Loucy (cell line): ENCODE measurements at regions not wholly inside any gene's neighbourhood (a gene's known extent, or its start where the extent isn't known, plus 50 kb on each side); places are given as distances from the start of the nearest gene placed in this dataset.

Experiments
- H2AFZ ChIP-seq: fragments of 200-600 bp; sonication (generic); 2 replicates; pipeline ENCODE4 v1.6.0; 2016; ENCODE audit warnings: antibody characterized with exemption, mild to moderate bottlenecking, low read length, moderate library complexity
- H3F3A ChIP-seq: fragments of 200-600 bp; 2 replicates; pipeline ENCODE4 v1.6.0; 2016; ENCODE audit warnings: antibody characterized with exemption, low read depth, mild to moderate bottlenecking
- H3K27me3 ChIP-seq: fragments of 200-600 bp; sonication (generic); 2 replicates; pipeline ENCODE4 v1.6.1; 2014; ENCODE audit warnings: low read length, mild to moderate bottlenecking; ENCODE audit not compliant: insufficient read depth, poor library complexity, severe bottlenecking
- H3K36me3 ChIP-seq: fragments of 200-600 bp; sonication (generic); 2 replicates; pipeline ENCODE4 v1.6.1; 2016; ENCODE audit warnings: low read length; ENCODE audit not compliant: insufficient read depth
- H3K4me1 ChIP-seq: fragments of 200-600 bp; sonication (generic); 2 replicates; pipeline ENCODE4 v1.5.1; 2014; ENCODE audit warnings: low read length, mild to moderate bottlenecking; ENCODE audit not compliant: insufficient read depth, poor library complexity, severe bottlenecking
- H3K4me2 ChIP-seq: fragments of 200-600 bp; sonication (generic); 2 replicates; pipeline ENCODE4 v1.6.0; 2014; ENCODE audit warnings: antibody characterized with exemption, low read length, low read depth, mild to moderate bottlenecking; ENCODE audit not compliant: poor library complexity, severe bottlenecking
- H3K4me3 ChIP-seq: fragments of 200-600 bp; sonication (generic); 2 replicates; pipeline ENCODE4 v1.5.1; 2014; ENCODE audit warnings: low read length, mild to moderate bottlenecking, mixed read lengths; ENCODE audit not compliant: poor library complexity, severe bottlenecking
- H3K79me2 ChIP-seq: fragments of 200-600 bp; sonication (generic); 2 replicates; pipeline ENCODE4 v1.6.1; 2014; ENCODE audit warnings: low read length; ENCODE audit not compliant: insufficient read depth
- H3K9ac ChIP-seq: fragments of 200-600 bp; sonication (generic); 2 replicates; pipeline ENCODE4 v1.6.0; 2014; ENCODE audit warnings: mild to moderate bottlenecking, low read depth, low read length, moderate library complexity; ENCODE audit not compliant: poor library complexity, severe bottlenecking
- H3K9me2 ChIP-seq: fragments of 200-600 bp; sonication (generic); replicated peaks from 2 replicates; pipeline ENCODE4 v1.6.1; 2016; ENCODE audit warnings: low read depth, low read length, mixed read lengths
- H3K9me3 ChIP-seq: fragments of 200-600 bp; sonication (generic); 2 replicates; pipeline ENCODE4 v1.6.1; 2014; ENCODE audit warnings: mild to moderate bottlenecking, antibody characterized with exemption, low read length, low read depth; ENCODE audit not compliant: insufficient read depth
- H4K20me1 ChIP-seq: fragments of 200-600 bp; sonication (generic); 2 replicates; pipeline ENCODE4 v1.6.0; 2014; ENCODE audit warnings: antibody characterized with exemption, low read length, mild to moderate bottlenecking; ENCODE audit not compliant: insufficient read depth, poor library complexity, severe bottlenecking
- CTCF ChIP-seq: fragments of 200-600 bp; sonication (generic); conservative IDR thresholded peaks from 2 replicates; pipeline ENCODE4 v1.5.1; 2014; ENCODE audit warnings: mild to moderate bottlenecking, antibody characterized with exemption, low read length
- EZH2phosphoT487 ChIP-seq: fragments of 200-600 bp; IDR thresholded peaks from 2 replicates; pipeline ENCODE4 v1.6.1; 2018; ENCODE audit warnings: antibody characterized with exemption, mild to moderate bottlenecking, moderate library complexity, borderline replicate concordance

- Histone ChIP-seq H3K4me1 (no peaks in the 10 kb centered on the region), H3K9me3 (no peaks in the 10 kb centered on the region), H3K9me2 (no peaks in the 10 kb centered on the region), H3F3A (no peaks in the 10 kb centered on the region), H3K27me3 (peaks cover 15% of the 10 kb centered on the region), H4K20me1 (no peaks in the 10 kb centered on the region), H3K4me3 (no peak overlapping the region), H3K79me2 (no peaks in the 10 kb centered on the region), H3K36me3 (no peaks in the 10 kb centered on the region), H2AFZ (no peak overlapping the region), H3K4me2 (no peak overlapping the region), H3K9ac (no peak overlapping the region)
- no peak for TF ChIP-seq EZH2phosphoT487
- TF ChIP-seq CTCF = no peak
These were observed 151.2 kb downstream of the EDN3 start for GRCh38 chr20:59451641-59452040.

- no peak overlapping the region for H3K4me3 ChIP-seq
- H3K27me3 ChIP-seq = peaks cover 12% of the 10 kb centered on the region
These were observed 151.5 kb upstream of the PHACTR3 start for GRCh38 chr20:59452856-59453255.

GRCh38 chr20:59453759-59454560 lies 150.4 kb upstream of the PHACTR3 start:
- H2AFZ ChIP-seq = no peak overlapping the region
- TF ChIP-seq EZH2phosphoT487 = no peak
- no peaks in the 10 kb centered on the region for H3F3A ChIP-seq
- H3K27me3 ChIP-seq = peaks cover 7% of the 10 kb centered on the region
- H3K9me2 ChIP-seq = no peaks in the 10 kb centered on the region
- no peaks in the 10 kb centered on the region for H3K4me1 ChIP-seq
- H3K79me2 ChIP-seq = no peaks in the 10 kb centered on the region
- no peak overlapping the region for H3K4me2 ChIP-seq
- no peaks in the 10 kb centered on the region for H4K20me1 ChIP-seq
- H3K36me3 ChIP-seq = no peaks in the 10 kb centered on the region
- no peaks in the 10 kb centered on the region for H3K9me3 ChIP-seq
- H3K9ac ChIP-seq = no peak overlapping the region
- H3K4me3 ChIP-seq = no peak overlapping the region

More at GRCh38 chr20:59452856-59453255, 151.5 kb upstream of the PHACTR3 start:
- H3K4me1 ChIP-seq = no peaks in the 10 kb centered on the region
- H4K20me1 ChIP-seq = no peaks in the 10 kb centered on the region
- H3K4me2 ChIP-seq = no peak overlapping the region
- no peaks in the 10 kb centered on the region for H3K9me3 ChIP-seq
- no peaks in the 10 kb centered on the region for H3K79me2 ChIP-seq
- no peak overlapping the region for H2AFZ ChIP-seq
- no peak overlapping the region for H3K9ac ChIP-seq
- H3F3A ChIP-seq = no peaks in the 10 kb centered on the region
- TF ChIP-seq EZH2phosphoT487 = no peak
- TF ChIP-seq CTCF = no peak
- no peaks in the 10 kb centered on the region for H3K9me2 ChIP-seq
- H3K36me3 ChIP-seq = no peaks in the 10 kb centered on the region
